Amniotic stem cell (primary cell): ENCODE measurements at regions not wholly inside any gene's neighbourhood (a gene's known extent, or its start where the extent isn't known, plus 50 kb on each side); places are given as distances from the start of the nearest gene placed in this dataset.
"Not testable (repeated sequence)": the region's sequence is repeated elsewhere in the genome, so short reads cannot be mapped to it uniquely, and the experiment has no call there.

Experiments used
- DNase-seq: peaks from one replicate; lab custom pipeline; 2025; lab: John Stamatoyannopoulos, UW

DNA sequence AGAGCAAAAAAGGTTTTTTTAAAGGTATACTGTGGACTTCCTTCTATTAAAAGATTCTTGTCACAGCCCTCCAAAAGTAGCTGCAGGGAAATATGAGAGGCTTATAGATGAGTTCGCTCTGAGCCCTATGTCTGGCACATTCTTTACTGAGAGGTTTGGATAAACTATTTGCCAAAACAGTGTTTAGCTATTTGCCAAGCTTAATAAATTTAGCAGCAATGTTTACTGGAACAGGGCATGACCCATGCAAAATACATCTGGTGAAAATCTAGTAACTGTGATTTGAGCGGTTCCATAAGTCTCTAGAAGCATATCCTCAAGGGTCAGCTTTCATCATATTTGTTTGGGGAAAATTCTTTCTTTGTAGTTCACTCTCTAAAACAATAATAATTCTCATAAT, 1696.7 kb upstream of the PIK3C3 start:
- no peak for DNase-seq

DNA sequence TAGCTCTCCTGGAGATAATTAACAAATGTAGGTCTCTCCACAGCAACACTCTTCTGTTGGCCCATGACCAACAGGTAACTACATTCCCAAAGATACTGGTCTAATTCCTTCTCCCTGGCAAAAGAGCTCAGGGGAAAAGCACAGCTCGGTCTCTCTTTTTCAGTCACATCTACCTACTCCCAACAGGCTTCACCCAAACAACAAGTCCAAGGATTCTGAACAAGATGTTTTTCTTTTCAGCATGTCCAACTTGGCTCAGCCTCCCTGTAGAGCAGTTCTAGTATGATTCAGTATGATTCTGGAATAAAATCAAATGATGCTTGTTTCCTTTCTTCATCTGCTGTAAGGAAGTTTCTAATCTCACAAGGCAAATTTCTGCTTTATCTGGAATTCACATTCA, 1704.8 kb upstream of the PIK3C3 start:
- DNase-seq: no peak

DNA sequence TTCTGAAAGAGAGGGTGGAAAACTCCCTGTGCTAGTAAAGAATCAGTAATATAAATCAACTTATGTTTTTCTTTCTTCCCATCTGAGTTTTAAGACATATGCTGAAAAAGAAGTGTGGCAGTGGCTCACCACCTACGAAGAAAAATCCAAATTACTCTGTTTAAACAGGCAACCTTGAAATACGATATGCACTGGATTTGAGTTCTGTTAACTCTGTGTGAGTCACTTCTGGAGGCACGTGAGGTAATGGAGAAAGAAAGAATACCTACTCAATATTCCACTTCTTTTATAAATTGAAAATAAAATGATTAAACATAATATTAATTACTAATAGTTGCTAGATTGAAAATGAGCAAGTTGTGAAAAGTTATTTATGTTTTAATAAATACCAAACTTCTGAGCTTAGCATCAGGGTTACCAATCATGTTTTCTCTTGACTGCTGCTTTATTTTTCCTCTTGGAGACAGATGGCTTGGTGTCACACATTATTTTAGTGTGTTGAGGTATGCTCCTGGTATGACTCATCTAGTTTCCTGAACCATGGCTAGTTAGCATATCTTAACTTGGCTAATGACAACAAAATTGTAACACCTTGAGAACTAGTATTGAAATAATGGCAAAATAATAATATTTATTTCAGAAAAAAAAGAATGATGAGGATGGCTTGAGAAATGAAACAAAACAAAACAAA, 1705.5 kb upstream of the PIK3C3 start:
- no peak for DNase-seq

DNA sequence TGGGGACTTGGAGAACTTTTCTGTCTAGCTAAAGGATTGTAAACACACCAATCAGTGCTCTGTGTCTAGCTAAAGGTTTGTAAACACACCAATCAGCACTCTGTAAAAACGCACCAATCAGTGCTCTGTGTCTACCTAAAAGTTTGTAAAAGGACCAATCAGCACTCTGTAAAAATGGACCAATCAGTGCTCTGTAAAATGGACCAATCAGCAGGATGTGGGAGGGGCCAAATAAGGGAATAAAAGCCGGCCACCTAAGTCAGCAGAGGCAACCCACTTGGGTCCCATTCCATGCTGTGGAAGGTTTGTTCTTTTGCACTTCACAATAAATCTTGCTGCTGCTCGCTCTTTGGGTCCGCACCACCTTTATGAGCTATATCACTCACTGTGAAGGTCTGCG, 1709.4 kb upstream of the PIK3C3 start:
- not testable (repeated sequence) for DNase-seq

DNA sequence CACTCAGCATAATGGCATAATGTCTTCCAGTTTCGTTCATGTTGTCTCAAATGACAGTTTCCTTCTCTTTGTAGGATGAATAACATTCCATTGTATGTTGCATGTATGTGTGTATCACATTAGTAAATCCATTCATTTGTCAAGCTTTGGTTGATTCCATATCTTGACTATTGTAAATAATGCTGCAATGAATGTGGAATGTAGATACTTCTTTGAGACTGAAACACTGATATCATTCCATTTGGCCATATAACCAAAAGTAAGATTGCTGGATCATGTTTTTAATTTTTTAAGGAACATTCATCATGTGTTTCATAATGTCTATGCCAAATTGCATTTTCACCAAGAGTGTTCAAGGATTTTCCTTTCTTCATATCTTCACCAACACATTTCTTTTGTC, 1711.4 kb upstream of the PIK3C3 start:
- DNase-seq: no peak

DNA sequence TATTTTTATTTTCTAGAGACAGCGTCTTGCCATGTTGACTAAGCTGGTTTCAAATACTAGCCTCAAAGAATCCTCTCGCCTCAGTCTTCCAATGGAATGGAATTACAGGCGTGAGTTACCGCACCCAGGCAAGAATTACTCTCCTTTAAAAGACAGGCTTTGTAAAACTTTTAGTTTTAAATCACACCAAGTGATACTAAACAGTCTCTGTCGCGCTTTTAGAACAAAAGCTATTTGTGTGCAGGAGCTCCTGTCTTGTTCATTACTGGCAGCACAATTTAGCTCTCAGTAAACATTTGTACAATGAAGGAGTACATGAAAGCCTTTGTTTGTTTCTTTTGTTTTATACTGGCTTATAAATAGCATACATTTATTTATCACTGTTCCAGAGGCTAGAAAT, 1719.2 kb upstream of the PIK3C3 start:
- DNase-seq: no peak

DNA sequence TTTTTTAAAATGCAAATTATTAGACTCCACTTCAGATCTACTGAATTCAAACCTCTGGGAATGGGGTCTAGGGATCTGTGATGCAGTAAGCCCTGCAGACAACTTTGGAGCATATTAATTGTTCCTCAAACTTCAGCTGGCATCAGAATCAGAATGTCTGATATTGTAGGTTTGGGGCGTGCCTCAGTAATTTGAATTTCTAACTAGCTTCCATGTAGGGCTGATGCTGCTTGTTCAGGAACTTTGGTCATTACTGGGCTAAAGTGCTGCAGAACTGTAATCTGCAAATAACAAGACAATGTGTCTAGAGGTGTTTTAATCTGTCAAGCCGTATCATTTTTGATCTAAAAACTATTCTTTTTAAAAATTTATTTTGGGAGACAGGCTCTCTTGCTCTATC, 1719.7 kb upstream of the PIK3C3 start:
- DNase-seq: no peak

DNA sequence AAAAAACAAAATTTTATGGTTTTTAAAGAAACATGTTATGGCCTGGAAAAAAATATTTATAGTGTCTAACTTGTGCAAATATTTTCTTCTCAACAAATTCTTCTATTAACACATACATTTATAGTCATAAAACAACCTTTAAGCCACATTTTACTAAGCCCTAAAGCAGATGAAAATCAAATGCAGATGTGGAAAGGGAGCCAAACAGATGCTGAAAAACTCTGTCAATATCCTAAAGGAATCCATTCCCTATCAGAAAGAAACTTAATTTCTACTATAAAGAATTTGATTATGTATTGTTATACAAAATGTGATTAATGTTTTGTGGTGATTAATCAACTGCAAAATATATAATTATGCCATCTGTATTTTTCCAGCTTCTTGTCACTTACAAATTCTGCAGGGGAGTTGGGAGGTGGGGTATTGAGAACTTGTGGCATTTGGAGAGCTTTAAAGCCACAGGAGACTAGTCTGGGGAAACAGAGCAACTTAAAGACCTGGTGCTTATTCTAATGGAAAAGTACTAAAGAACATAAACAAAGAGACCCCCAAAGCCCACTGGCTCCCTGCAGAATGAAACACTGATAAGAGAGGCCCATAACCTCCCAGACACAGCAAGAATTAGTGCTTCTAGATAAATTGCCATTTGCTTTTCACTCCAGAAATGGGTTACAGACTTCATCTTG, 1721.0 kb upstream of the PIK3C3 start:
- DNase-seq: no peak

DNA sequence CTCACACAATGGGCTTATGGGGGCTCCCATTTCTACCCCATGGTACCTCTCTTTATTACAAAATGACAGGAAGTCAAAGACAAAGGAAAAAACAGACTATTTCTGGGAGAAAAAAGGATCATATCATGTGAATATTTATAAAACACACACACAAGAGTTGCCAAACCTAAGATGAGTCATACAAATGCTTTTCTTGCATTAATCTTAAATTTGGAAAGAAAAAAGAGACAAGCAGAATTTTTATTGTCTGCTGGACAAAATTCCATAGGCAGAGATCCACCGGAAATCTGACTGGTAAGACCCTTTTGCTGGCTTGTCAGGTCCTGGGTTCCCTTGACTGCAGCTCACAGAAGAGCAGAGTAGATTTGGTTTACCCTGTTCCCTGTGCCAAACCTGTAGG, 1732.3 kb upstream of the PIK3C3 start:
- no peak for DNase-seq

DNA sequence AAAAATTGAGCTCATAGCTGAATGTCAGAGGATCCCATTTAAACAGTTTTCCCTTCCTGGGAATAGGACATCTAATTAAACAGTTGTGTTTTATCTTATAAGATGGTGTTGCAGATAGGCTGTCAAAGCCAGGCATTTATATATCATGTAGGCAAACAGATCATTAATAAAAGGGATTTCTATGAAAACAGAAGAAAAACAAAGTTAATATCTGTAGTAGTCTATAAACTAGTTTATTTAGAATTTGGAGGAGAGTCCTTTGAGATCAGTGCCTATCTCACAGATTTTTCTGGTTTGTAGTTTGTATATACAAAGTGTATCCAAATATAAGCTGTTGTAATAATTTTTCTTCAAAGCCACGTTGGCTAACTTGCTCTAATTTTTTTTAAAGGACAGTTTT, 1738.2 kb upstream of the PIK3C3 start:
- no peak for DNase-seq

DNA sequence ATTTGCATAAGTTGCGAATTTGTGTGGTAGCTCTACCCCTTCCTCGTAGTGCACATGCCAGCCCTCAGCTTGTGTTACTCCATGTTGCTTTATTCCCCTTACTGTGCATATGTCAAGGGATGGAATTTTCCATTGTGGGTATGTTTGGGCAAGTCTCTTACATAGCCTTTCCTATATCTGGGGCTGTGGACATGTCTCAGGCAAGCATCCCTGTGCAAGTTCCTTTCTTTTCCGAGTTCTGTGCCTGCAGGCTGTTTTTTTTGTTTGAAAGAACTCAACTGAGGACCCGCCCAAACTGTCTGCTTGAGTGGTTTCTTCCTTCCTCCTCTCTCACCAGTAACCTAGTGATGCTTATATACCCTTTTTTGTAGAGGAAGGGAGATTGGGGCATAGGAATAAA, 1739.1 kb upstream of the PIK3C3 start:
- no peak for DNase-seq

DNA sequence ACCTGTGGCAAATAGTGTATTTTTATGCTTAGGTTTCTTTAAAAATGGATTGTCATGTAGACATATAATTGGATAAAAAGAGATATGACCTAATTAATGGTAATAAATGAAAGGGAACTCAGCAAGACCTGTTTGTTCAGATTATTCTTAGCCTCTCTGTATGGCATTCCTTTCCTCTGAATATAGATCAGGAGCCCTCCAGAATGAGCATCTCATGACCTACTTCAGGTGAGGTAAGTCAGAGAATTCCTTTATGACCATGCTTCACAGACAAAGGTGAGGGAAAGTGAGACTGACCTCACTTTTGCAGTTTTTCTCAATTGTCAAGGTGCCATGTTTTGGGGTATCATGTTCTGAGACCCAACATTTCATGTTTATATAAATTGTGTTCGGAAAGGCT, 1744.3 kb upstream of the PIK3C3 start:
- no peak for DNase-seq

DNA sequence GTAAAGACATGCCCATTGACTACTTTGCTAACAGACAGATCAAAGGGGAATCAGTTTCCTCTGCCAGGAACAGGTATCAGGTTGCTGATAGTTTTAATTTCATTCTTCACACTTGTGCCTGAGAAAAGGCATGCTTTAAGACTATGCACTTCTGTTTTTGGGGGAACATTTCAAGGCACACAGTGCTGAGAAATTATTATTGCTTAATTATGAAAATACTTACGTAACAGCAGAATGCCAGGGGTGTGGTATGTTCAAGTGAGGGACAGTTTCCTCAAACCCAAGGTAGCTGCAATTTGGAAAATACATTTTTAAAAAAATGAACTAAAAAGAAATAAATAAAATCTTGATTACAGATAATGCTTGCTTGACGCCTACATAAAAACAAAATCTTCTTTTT, 1746.1 kb upstream of the PIK3C3 start:
- no peak for DNase-seq

DNA sequence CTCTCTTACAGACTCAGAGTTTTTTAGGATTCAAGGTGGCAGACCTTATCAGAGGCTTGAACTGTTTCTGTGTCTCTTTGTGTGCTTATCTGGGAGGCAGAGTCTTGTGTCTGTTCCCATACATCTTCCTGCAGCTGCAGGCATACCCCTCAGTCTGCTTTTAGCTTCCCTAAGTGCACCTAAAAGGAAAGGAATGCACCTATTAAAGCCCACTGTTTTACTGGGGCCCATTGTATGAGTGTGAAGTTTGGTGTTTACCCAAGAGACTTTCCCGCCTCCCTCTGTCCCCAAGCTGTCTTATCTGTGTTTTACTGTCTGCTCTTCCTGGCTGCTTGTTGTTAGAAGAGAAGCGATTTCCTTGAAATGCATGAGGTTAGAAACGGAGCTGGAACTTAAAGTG, 1757.3 kb upstream of the PIK3C3 start:
- DNase-seq: no peak

DNA sequence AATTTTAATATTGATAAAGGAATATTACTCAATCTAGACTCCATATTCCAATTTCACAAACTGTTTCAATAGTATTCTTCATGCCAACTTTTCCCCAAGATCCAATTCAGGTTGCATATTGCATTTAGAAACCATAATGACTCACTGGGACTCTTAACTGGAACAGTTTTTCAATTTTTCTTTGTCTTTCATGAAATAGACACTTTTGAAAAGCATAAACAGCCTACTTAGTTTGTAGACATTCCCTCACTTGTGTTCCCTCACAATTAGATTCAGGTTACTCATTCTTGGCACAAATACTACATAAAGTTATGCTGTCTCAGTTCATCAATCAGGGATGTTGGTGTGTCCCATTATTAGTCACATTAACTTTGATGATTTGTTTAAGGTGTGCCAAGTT, 1768.4 kb upstream of the PIK3C3 start:
- DNase-seq: no peak

DNA sequence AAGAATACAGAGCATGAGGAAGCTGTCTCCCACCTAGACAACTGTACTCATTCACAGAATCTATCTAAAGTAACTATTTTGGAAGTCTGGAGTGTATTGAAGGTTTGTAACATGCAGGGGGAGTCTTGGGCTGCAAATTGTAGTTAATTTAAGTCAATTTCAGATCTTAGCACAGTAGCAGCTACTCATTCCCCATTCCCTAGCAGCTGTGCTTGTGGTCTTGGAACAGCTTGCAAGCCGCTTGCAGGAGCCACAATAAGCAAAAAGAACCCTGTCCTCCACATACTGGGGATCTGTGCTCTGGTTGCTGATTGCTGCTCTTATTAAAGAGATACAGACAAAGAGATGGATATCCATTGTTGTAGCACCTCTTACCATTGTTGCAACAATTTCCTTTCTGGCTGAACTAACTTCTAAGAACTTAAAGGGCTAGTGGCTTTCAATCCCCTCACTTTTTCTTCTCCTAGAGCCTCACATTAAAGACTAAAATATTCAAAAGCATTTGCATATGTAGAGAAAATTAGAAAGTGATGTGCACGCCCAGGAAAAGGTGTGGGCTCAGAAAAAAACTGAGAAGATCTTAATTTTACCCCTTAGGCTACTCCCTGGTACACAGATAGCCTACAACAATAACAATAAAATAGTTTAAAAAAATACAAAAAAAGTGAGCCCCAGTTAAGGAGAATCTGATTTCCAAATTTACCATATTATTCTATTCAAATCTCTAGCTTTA, 1775.1 kb upstream of the PIK3C3 start:
- DNase-seq: no peak

DNA sequence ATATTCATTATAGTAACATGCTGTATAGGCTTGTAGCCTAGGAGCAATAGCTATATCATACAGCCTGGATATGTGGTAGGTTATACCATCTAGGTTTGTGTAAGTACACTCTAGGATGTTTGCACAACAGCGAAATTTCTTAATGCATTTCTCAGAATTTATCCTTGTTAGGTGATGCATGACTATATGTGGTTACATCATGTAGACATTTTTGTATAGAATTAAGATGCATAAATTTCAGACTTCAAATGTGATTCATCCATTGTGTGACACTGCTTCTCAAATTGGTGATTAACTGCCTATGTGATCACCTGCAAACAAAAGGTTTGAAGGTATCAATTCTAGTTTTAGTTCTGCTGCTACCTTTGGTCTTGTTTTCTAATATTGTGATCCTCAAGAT, 1787.0 kb upstream of the PIK3C3 start:
- no peak for DNase-seq

DNA sequence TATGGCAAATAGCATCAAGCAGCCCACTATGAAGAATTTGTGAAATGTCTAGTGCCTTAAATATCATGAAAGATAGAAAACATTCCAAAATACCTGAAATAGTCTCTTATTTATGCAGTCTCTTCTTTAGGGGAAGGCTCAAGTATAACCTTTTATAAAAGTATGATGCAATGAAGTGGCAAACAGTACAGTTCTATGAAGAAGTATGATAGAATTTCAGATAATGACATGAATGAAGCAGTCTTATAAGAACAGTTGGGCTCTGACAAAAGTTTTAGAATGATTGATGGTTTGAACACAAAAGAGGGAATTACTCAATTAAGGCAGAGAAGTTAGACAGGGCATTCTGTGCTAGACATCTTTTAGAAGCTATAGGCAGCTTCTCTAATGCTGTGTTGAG, 1791.8 kb upstream of the PIK3C3 start:
- no peak for DNase-seq

DNA sequence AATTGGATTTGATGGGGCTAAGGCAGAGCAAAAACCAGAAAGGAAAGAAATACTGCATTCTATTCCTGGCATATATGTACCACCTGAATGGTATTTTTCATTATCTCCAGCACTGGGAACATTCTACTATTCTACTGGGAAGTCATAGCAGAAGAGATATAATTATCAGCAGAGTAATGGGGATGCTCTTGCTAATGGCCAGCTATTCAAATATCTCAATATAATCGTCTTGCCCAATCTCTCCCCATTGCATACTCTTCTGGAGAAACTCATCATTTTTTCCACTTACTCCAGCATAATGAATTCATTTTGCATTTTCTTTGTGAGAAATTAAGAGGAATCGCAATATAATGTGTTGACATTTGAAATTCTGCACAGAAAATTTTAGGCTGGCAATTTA, 1794.7 kb upstream of the PIK3C3 start:
- DNase-seq: no peak

DNA sequence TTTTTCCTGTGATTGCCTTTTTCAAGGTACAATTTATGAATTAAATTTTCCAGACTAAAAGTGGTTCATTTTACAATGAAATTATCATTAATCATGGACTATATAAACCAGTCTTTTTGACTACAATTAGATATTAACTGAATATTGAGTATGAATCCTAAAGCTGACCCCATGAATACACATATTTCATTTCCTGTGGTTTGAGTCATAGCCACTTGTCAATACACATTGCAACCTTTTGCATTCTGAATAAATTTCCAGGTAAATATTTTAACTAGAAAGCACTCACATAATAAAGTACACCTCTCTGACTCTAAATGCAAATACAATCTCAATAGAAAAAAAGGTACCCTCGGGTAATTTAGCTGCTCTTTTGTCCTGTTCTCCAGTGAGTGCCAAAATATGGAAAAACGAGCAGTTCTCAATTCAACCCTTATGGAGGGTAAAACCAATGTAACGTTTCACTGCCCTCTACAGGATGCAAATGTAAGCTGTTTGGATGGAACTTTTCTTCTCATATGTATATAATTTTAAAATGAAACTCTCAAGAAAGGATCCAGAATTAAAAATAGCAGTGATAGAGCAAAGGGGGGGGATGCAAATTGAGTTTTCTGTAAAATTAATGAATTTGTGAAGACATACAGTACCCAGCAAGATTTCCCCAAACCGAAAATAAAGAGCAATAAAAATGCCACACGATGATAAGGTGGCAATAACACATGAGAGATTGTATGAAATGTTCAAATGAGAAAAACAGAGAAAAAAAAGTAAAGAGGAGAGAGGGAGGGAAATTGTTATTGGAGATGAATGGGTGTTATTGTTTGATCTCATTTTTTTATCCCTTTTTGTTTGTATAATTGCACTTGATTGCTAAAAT, 1795.7 kb upstream of the PIK3C3 start:
- DNase-seq: no peak

DNA sequence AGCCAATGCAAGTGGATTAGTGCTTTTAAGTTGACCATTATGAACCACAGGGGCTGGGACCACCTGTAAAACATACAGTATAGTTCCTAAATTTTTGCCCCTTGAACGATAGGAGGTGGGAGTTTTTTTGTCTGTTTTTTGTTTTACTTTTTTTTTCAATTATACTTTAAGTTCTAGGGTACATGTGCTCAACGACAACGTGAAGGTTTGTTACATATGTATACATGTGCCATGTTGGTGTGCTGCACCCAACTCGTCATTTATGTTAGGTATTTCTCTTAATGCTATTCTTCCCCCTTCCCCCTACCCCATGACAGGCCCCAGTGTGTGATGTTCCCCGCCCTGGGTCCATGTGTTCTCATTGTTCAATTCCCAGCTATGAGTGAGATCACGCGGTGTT, 1797.9 kb upstream of the PIK3C3 start:
- no peak for DNase-seq

DNA sequence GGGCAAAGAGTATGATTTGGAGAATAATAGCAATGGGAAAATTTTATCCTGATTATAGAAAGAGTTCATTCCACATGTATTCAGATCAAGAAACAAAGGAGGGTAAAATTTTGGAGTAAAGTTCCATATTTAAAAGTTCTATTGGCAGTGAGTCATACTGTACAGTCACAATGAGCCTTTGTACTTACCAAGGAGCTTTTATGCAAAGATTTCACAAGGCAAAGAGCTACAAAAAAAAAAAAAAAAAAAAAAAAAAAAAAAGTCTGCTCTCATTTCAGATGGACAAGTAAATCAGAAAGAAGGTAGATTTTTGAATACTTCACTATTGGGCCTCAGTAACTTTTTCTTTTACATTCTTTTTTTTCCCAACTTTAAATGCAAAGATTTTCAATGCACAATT, 1802.2 kb upstream of the PIK3C3 start:
- no peak for DNase-seq
